ENCODE measurements at regions not wholly inside any gene's neighbourhood (a gene's known extent, or its start where the extent isn't known, plus 50 kb on each side); places are given as distances from the start of the nearest gene placed in this dataset.

GRCh38 chr2:67313536-67313935 is 83.6 kb upstream of the ETAA1 start:
- DNase-seq (ENCODE audit: low read depth), result no peak
- no peak overlapping the region for H3K4me3 ChIP-seq (ENCODE audit: low read depth, low read length)
- no peak for TF ChIP-seq CTCF (IDR thresholded peaks at IDR 0.05; ENCODE audit: control insufficient read depth, extremely low read depth, insufficient read depth)

DNA sequence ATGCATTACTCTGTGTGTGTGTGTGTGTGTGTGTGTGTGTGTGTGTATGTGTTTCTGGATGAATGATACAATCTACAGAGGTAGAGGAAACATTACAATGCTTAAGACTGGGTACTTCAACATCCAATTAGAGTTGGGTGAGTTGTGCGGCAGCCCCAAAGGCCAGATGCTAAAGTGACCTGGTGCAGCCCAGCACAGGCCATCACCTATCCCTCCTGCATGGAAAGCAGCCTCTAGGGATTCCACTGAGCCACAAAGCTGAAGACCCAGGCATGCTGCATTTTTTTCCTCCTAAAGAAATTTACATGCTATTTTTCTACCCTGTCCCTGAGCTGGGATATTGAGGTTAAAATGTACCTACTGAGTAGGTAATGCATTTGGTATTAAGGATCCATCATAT is 79.1 kb upstream of the ETAA1 start:
- H3K4me3 ChIP-seq (ENCODE audit: low read depth, low read length), result no peak overlapping the region
- no peak for DNase-seq (ENCODE audit: low read depth)
- TF ChIP-seq CTCF (IDR thresholded peaks at IDR 0.05; ENCODE audit: control insufficient read depth, extremely low read depth, insufficient read depth), result no peak

- no peak overlapping the region for H3K4me3 ChIP-seq (ENCODE audit: low read depth, low read length)
- TF ChIP-seq CTCF (IDR thresholded peaks at IDR 0.05; ENCODE audit: control insufficient read depth, extremely low read depth, insufficient read depth), result no peak
- no peak for DNase-seq (ENCODE audit: low read depth)
These were observed 78.6 kb upstream of the ETAA1 start for GRCh38 chr2:67318563-67318962.

DNA sequence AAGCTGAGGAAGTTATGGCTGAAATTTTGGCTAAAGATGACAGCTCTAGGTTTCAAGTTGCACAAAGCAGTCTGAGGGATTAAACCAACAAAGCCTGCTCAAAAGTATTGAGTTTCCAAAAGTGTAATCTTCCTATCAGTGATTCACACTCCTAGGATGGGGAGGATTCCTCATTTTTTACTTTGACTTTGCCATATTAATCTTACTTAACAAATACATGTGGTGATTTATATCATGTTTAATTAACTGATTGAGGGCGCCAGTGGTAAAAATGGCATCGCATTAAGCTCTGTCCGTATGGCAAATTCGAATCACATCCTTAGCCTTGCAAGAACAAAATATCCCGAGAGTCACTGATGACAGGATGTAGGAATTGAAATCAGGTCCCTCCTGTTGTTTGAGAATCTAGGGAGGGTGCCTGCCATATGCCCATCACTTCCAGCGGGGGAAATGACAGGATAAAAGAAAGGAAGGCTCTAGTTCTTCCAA is 78.1 kb upstream of the ETAA1 start:
- no peak for TF ChIP-seq CTCF (IDR thresholded peaks at IDR 0.05; ENCODE audit: control insufficient read depth, extremely low read depth, insufficient read depth)
- no peak overlapping the region for H3K4me3 ChIP-seq (ENCODE audit: low read depth, low read length)
- no peak for DNase-seq (ENCODE audit: low read depth)

- no peak for DNase-seq (ENCODE audit: low read depth)
- TF ChIP-seq CTCF (IDR thresholded peaks at IDR 0.05; ENCODE audit: control insufficient read depth, extremely low read depth, insufficient read depth), result no peak
- no peak overlapping the region for H3K4me3 ChIP-seq (ENCODE audit: low read depth, low read length)
These were observed 76.1 kb upstream of the ETAA1 start for GRCh38 chr2:67320861-67321587.

DNA sequence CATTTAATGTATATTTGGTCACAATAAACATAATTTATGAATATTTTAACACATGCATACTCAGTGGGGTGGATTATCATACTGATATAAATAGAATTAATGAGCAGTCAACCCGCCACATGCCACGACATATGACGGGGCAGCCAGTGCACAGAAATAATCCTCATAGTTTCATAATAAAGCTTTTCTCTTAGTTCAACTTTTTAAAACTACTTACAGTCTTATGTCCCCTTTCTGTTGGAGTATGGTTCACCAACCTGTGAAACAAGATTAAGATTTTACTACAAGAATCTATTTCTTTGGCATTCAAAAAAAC is 75.6 kb upstream of the ETAA1 start:
- no peak overlapping the region for H3K4me3 ChIP-seq (ENCODE audit: low read depth, low read length)
- no peak for TF ChIP-seq CTCF (IDR thresholded peaks at IDR 0.05; ENCODE audit: control insufficient read depth, extremely low read depth, insufficient read depth)
- no peak for DNase-seq (ENCODE audit: low read depth)

All from LNCaP clone FGC (cell line).